A673 (cell line): ENCODE measurements at regions not wholly inside any gene's neighbourhood (a gene's known extent, or its start where the extent isn't known, plus 50 kb on each side); places are given as distances from the start of the nearest gene placed in this dataset.

ENCODE experiments used
- BruUV-seq: library from RNA; stranded (reverse); fragments of 400-500 nt; replicated peaks from 2 replicates; lab custom pipeline; 2021; lab: Mats Ljungman, UMichigan
- CTCF ChIA-PET: fragments of 300-600 bp; sonication (Branson Sonifier 250); formaldehyde crosslinking; loops from one replicate; lab custom pipeline; 2022; ENCODE audit warnings: antibody characterized with exemption; lab: Charles Lee
- POLR2A ChIA-PET: fragments of 300-600 bp; sonication (Branson Sonifier 250); formaldehyde crosslinking; loops from one replicate; lab custom pipeline; 2022; ENCODE audit warnings: antibody characterized with exemption; ENCODE audit not compliant: low non-redundant PET; lab: Charles Lee
- DNase-seq: peaks from one replicate; pipeline ENCODE4 v3.0.0-alpha.2; 2015; ENCODE audit warnings: low spot score
- H3K27ac ChIP-seq: fragments of 200-600 bp; sonication (generic); 2 replicates; pipeline ENCODE4 v1.5.1; 2016; ENCODE audit warnings: mixed run types, low read depth, mild to moderate bottlenecking, mixed read lengths, antibody characterized with exemption, low read length; ENCODE audit not compliant: poor library complexity, severe bottlenecking
- H3K27me3 ChIP-seq: fragments of 200-600 bp; sonication (generic); replicated peaks from 2 replicates; pipeline ENCODE4 v1.6.1; 2017; ENCODE audit warnings: mixed run types, low read depth, mild to moderate bottlenecking, mixed read lengths, antibody characterized with exemption, low read length; ENCODE audit not compliant: insufficient read depth, poor library complexity
- H3K36me3 ChIP-seq: fragments of 200-600 bp; sonication (generic); 2 replicates; pipeline ENCODE4 v1.6.1; 2016; ENCODE audit warnings: mixed run types, mild to moderate bottlenecking, mixed read lengths, antibody characterized with exemption, low read length; ENCODE audit not compliant: insufficient read depth, poor library complexity, severe bottlenecking
- H3K4me1 ChIP-seq: fragments of 200-600 bp; sonication (generic); 2 replicates; pipeline ENCODE4 v1.6.1; 2017; ENCODE audit warnings: mixed run types, mild to moderate bottlenecking, mixed read lengths, antibody characterized with exemption, low read length; ENCODE audit not compliant: insufficient read depth, poor library complexity, severe bottlenecking
- H3K4me3 ChIP-seq: fragments of 200-600 bp; sonication (generic); 2 replicates; pipeline ENCODE4 v1.5.1; 2016; ENCODE audit warnings: low read depth, mixed run types, mild to moderate bottlenecking, mixed read lengths, low read length; ENCODE audit not compliant: poor library complexity, severe bottlenecking
- H3K9me3 ChIP-seq: fragments of 200-600 bp; sonication (generic); 2 replicates; pipeline ENCODE4 v1.6.1; 2016; ENCODE audit warnings: mixed run types, low read depth, mild to moderate bottlenecking, mixed read lengths, antibody characterized with exemption, low read length; ENCODE audit not compliant: poor library complexity, severe bottlenecking
- CTCF ChIP-seq: fragments of 300-800, 200-600 bp; sonication (generic); conservative IDR thresholded peaks from 2 replicates; pipeline ENCODE4 v1.5.1; 2017; ENCODE audit warnings: low read depth, mild to moderate bottlenecking, antibody characterized with exemption, low read length, moderate library complexity, mixed read lengths
- EZH2 ChIP-seq: fragments of 200-600 bp; sonication (generic); IDR thresholded peaks from 2 replicates; pipeline ENCODE4 v1.6.1; 2017; ENCODE audit warnings: borderline replicate concordance, low read depth, mild to moderate bottlenecking, mixed read lengths, antibody characterized with exemption, low read length; ENCODE audit not compliant: poor library complexity, severe bottlenecking
- intact Hi-C: fragments of 100-400 bp; cut with micrococcal nuclease; formaldehyde crosslinking; loops from one replicate; pipeline ENCODE4 v1.10.0; 2022; ENCODE audit not compliant: unreplicated experiment

- DNase-seq = no peak
- no peaks in the 10 kb centered on the region for H3K9me3 ChIP-seq
- no TSS peak for BruUV-seq
- intact Hi-C loops = no loop called here
- no peaks in the 10 kb centered on the region for H3K27me3 ChIP-seq
- POLR2A ChIA-PET = no interaction called here
- H3K4me3 ChIP-seq = no peak overlapping the region
- H3K4me1 ChIP-seq = no peaks in the 10 kb centered on the region
- TF ChIP-seq EZH2 = no peak
- TF ChIP-seq CTCF = no peak
- no peaks in the 10 kb centered on the region for H3K36me3 ChIP-seq
- H3K27ac ChIP-seq = no peak overlapping the region
- CTCF ChIA-PET = no interaction called here
Measured at GRCh38 chr4:137700751-137701150, 168.5 kb upstream of the PCDH18 start.

GRCh38 chr4:137700072-137700471, 167.8 kb upstream of the PCDH18 start:
- POLR2A ChIA-PET = interaction anchor here (0.7 kb wide), 1 partner anchor 110 kb away, joined by 3 read pairs; no protein-coding TSS in a partner anchor
- no peaks in the 10 kb centered on the region for H3K9me3 ChIP-seq
- DNase-seq = no peak
- BruUV-seq = no TSS peak
- H3K27me3 ChIP-seq = no peaks in the 10 kb centered on the region
- CTCF ChIA-PET = no interaction called here
- intact Hi-C loops = no loop called here
- H3K4me1 ChIP-seq = no peaks in the 10 kb centered on the region
- no peaks in the 10 kb centered on the region for H3K36me3 ChIP-seq
- H3K4me3 ChIP-seq = no peak overlapping the region
- H3K27ac ChIP-seq = no peak overlapping the region
- TF ChIP-seq EZH2 (no peak), CTCF (no peak)

- TF ChIP-seq EZH2 (no peak), CTCF (no peak)
- H3K27me3 ChIP-seq = no peaks in the 10 kb centered on the region
- ChIA-PET CTCF (no interaction called here), POLR2A (no interaction called here)
- no peaks in the 10 kb centered on the region for H3K4me1 ChIP-seq
- no TSS peak for BruUV-seq
- no peak overlapping the region for H3K4me3 ChIP-seq
- no peak for DNase-seq
- intact Hi-C loops = no loop called here
- no peaks in the 10 kb centered on the region for H3K9me3 ChIP-seq
- no peak overlapping the region for H3K27ac ChIP-seq
- no peaks in the 10 kb centered on the region for H3K36me3 ChIP-seq
Measured at GRCh38 chr4:137694138-137694537, 161.8 kb upstream of the PCDH18 start.
